HEK293 (cell line): ENCODE measurements at regions not wholly inside any gene's neighbourhood (a gene's known extent, or its start where the extent isn't known, plus 50 kb on each side); places are given as distances from the start of the nearest gene placed in this dataset.

Experiments used
- CTCF ChIA-PET: fragments of 350-600 bp; formaldehyde crosslinking; extraction: SDS; loops from one replicate; lab custom pipeline; 2021; ENCODE audit warnings: antibody characterized with exemption; lab: Yijun Ruan, JAX
- POLR2A ChIA-PET: fragments of 300-600 bp; formaldehyde crosslinking; extraction: SDS; loops from one replicate; lab custom pipeline; 2020; ENCODE audit warnings: antibody characterized with exemption, inconsistent platforms; lab: Yijun Ruan, JAX
- H3K27ac ChIP-seq: fragments of 200-500 bp; sonication (Bioruptor generic); 2 replicates; pipeline ENCODE4 v1.5.1; 2014; ENCODE audit warnings: low read depth, low read length, control low read depth, inconsistent platforms; ENCODE audit errors: extremely low read depth
- H3K36me3 ChIP-seq, 2 experiments: fragments of 200-500 bp in 1 of 2; sonication (Bioruptor generic) in 1 of 2; 1 replicate in 1 of 2; 2 replicates in 1 of 2; pipeline ENCODE4 v1.5.1; 2014 to 2017; ENCODE audit warnings: inconsistent platforms in 2 of 2, low read length in 2 of 2; ENCODE audit not compliant: control insufficient read depth in 2 of 2, insufficient read depth in 1 of 2
- H3K4me1 ChIP-seq: fragments of 200-500 bp; sonication (Bioruptor generic); 2 replicates; pipeline ENCODE4 v1.5.1; 2014; ENCODE audit warnings: mild to moderate bottlenecking, low read length, inconsistent platforms; ENCODE audit not compliant: control insufficient read depth, insufficient read depth
- H3K4me3 ChIP-seq: 2 replicates; pipeline ENCODE4 v1.5.1; 2011; ENCODE audit warnings: low read depth, mild to moderate bottlenecking, control low read depth, low read length, moderate library complexity
- H3K9me3 ChIP-seq: fragments of 200-500 bp; sonication (Bioruptor generic); 2 replicates; pipeline ENCODE4 v1.5.1; 2014; ENCODE audit warnings: low read depth, low read length, inconsistent platforms; ENCODE audit not compliant: control insufficient read depth, insufficient read depth
- BCL11A ChIP-seq: fragments of 450-650 bp; formaldehyde crosslinking; IDR thresholded peaks from 2 replicates; pipeline ENCODE4 v1.5.1; 2016; ENCODE audit warnings: low read depth, missing biosample characterization, missing genetic modification characterization
- OSR2 ChIP-seq: fragments of 450-650 bp; formaldehyde crosslinking; IDR thresholded peaks from 2 replicates; pipeline ENCODE4 v1.5.1; 2016; ENCODE audit warnings: missing biosample characterization, missing genetic modification characterization
- SALL2 ChIP-seq: fragments of 450-650 bp; formaldehyde crosslinking; IDR thresholded peaks from 2 replicates; pipeline ENCODE4 v1.5.0; 2017; ENCODE audit warnings: missing biosample characterization, mild to moderate bottlenecking, missing genetic modification characterization, borderline replicate concordance
- SP7 ChIP-seq: fragments of 450-650 bp; formaldehyde crosslinking; IDR thresholded peaks from 2 replicates; pipeline ENCODE4 v1.5.1; 2016; ENCODE audit warnings: missing biosample characterization, missing genetic modification characterization
- TRIM28 ChIP-seq: IDR thresholded peaks from 2 replicates; pipeline ENCODE4 v1.6.1; 2011; ENCODE audit warnings: low read length, control low read depth, borderline replicate concordance
- ZFHX2 ChIP-seq: fragments of 450-650 bp; formaldehyde crosslinking; conservative IDR thresholded peaks from 2 replicates; pipeline ENCODE4 v1.5.1; 2016; ENCODE audit warnings: missing biosample characterization, missing genetic modification characterization
- ZNF121 ChIP-seq: fragments of 450-650 bp; formaldehyde crosslinking; IDR thresholded peaks from 2 replicates; pipeline ENCODE4 v1.5.1; 2016; ENCODE audit warnings: missing biosample characterization, missing genetic modification characterization
- ZNF132 ChIP-seq: fragments of 450-650 bp; formaldehyde crosslinking; IDR thresholded peaks from 2 replicates; pipeline ENCODE4 v1.5.1; 2017; ENCODE audit warnings: missing biosample characterization, missing genetic modification characterization, borderline replicate concordance
- ZNF138 ChIP-seq: fragments of 450-650 bp; formaldehyde crosslinking; IDR thresholded peaks from 2 replicates; pipeline ENCODE4 v1.5.1; 2016; ENCODE audit warnings: missing biosample characterization, missing genetic modification characterization, borderline replicate concordance
- ZNF175 ChIP-seq: fragments of 450-650 bp; formaldehyde crosslinking; IDR thresholded peaks from 2 replicates; pipeline ENCODE4 v1.5.1; 2016; ENCODE audit warnings: missing biosample characterization, missing genetic modification characterization
- ZNF48 ChIP-seq: fragments of 450-650 bp; formaldehyde crosslinking; IDR thresholded peaks from 2 replicates; pipeline ENCODE4 v1.5.1; 2016; ENCODE audit warnings: missing biosample characterization, missing genetic modification characterization
- ZNF521 ChIP-seq: fragments of 450-650 bp; formaldehyde crosslinking; IDR thresholded peaks from 2 replicates; pipeline ENCODE4 v1.5.1; 2017; ENCODE audit warnings: missing biosample characterization, mild to moderate bottlenecking, missing genetic modification characterization
- ZNF544 ChIP-seq: fragments of 450-650 bp; formaldehyde crosslinking; IDR thresholded peaks from 2 replicates; pipeline ENCODE4 v1.5.0; 2017; ENCODE audit warnings: missing biosample characterization, missing genetic modification characterization
- ZNF585B ChIP-seq: fragments of 450-650 bp; formaldehyde crosslinking; IDR thresholded peaks from 2 replicates; pipeline ENCODE4 v1.5.1; 2016; ENCODE audit warnings: missing biosample characterization, missing genetic modification characterization
- ZNF624 ChIP-seq: fragments of 450-650 bp; formaldehyde crosslinking; IDR thresholded peaks from 2 replicates; pipeline ENCODE4 v1.5.1; 2017; ENCODE audit warnings: missing biosample characterization, missing genetic modification characterization
- ZNF654 ChIP-seq: fragments of 450-650 bp; formaldehyde crosslinking; IDR thresholded peaks from 2 replicates; pipeline ENCODE4 v1.5.1; 2016; ENCODE audit warnings: low read depth, missing biosample characterization, missing genetic modification characterization
- ZNF701 ChIP-seq: fragments of 450-650 bp; formaldehyde crosslinking; IDR thresholded peaks from 2 replicates; pipeline ENCODE4 v1.5.1; 2016; ENCODE audit warnings: missing biosample characterization, missing genetic modification characterization
- ZNF76 ChIP-seq: fragments of 450-650 bp; formaldehyde crosslinking; IDR thresholded peaks from 2 replicates; pipeline ENCODE4; 2016; ENCODE audit warnings: low read depth, missing biosample characterization, missing genetic modification characterization, borderline replicate concordance
- TF ChIP-seq, protein P1 (sequence below): fragments of 450-650 bp; IDR thresholded peaks from 2 replicates; pipeline ENCODE4 v1.5.1; 2018; ENCODE audit warnings: missing biosample characterization, mild to moderate bottlenecking, missing genetic modification characterization
- TF ChIP-seq, protein P2 (sequence below): fragments of 450-650 bp; formaldehyde crosslinking; IDR thresholded peaks from 2 replicates; pipeline ENCODE4 v1.5.1; 2016; ENCODE audit warnings: missing biosample characterization, missing genetic modification characterization
- TF ChIP-seq, protein P3 (sequence below): fragments of 450-650 bp; formaldehyde crosslinking; IDR thresholded peaks from 2 replicates; pipeline ENCODE4 v1.5.1; 2016; ENCODE audit warnings: missing biosample characterization, missing genetic modification characterization

DNA sequence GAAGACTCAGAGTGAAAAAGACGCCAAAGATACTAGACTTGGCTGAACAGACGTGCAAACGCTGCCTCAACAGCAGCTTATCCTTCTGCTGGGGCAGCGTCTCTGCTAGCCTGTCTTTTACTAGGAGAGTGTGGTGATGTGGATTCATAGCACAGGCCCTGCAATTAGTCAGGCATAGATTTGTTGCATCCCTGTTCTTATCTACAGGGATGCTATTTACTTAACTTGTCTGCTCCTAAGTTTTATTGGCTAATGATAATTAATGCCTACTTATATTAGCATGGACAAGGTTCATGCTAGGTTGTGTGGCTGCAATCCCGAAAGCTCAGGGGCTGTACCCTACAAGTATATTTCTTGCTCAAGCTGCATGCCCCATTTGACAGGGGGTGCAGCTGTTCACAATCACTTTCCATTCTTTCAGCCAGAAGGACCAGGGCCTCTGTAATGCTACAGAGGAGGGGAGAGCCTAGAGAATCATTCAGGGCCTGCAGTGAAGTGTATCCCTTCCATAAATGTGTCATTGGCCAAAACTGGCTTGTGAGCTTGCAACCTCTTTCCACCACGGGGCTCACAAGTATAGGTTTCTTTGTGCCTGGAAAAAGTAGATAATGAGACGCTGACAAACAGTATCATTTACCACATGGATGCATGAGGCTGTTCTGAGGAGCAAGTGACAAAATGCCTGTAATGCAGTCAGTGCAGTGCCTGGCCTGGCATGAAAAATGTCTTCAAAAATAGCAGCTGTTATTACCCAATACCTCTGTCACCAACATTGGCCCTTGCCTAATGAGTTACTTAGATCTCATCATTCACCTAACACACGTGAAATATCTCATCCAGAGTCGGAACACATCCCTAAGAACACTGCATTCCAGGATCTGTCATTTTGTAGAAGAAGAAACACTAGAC is 685.8 kb upstream of the API5 start (continued):
- no peak for TF ChIP-seq ZFHX2
- TF ChIP-seq ZNF132 (tag by site-specific recombination) = no peak
- TF ChIP-seq OSR2 (tag by site-specific recombination) = no peak
- no peak for TF ChIP-seq ZNF76 (tag by site-specific recombination)
- no peak for TF ChIP-seq ZNF121 (tag by site-specific recombination)
- no peak for TF ChIP-seq ZNF521
- TF ChIP-seq, protein P1, sequence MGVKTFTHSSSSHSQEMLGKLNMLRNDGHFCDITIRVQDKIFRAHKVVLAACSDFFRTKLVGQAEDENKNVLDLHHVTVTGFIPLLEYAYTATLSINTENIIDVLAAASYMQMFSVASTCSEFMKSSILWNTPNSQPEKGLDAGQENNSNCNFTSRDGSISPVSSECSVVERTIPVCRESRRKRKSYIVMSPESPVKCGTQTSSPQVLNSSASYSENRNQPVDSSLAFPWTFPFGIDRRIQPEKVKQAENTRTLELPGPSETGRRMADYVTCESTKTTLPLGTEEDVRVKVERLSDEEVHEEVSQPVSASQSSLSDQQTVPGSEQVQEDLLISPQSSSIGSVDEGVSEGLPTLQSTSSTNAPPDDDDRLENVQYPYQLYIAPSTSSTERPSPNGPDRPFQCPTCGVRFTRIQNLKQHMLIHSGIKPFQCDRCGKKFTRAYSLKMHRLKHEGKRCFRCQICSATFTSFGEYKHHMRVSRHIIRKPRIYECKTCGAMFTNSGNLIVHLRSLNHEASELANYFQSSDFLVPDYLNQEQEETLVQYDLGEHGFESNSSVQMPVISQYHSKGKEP (tag by site-specific recombination) = no peak
- TF ChIP-seq BCL11A = no peak
- no peak for TF ChIP-seq SP7 (tag by site-specific recombination)

- POLR2A ChIA-PET = no interaction called here
- Histone ChIP-seq H3K36me3 (no peaks in the 10 kb centered on the region), H3K27ac (no peak overlapping the region), H3K4me1 (no peaks in the 10 kb centered on the region), H3K9me3 (no peaks in the 10 kb centered on the region), H3K4me3 (no peak overlapping the region)
- TF ChIP-seq, protein P2, sequence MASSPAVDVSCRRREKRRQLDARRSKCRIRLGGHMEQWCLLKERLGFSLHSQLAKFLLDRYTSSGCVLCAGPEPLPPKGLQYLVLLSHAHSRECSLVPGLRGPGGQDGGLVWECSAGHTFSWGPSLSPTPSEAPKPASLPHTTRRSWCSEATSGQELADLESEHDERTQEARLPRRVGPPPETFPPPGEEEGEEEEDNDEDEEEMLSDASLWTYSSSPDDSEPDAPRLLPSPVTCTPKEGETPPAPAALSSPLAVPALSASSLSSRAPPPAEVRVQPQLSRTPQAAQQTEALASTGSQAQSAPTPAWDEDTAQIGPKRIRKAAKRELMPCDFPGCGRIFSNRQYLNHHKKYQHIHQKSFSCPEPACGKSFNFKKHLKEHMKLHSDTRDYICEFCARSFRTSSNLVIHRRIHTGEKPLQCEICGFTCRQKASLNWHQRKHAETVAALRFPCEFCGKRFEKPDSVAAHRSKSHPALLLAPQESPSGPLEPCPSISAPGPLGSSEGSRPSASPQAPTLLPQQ (tag by site-specific recombination) = no peak
- TF ChIP-seq ZNF654 (tag by site-specific recombination) (0 out of 2 replicates have a peak, but pooled peaks have one; percentile 9), ZNF175 (tag by site-specific recombination) (no peak)
- CTCF ChIA-PET = interaction anchor here (0.7 to 0.8 kb wide), 2 partner anchors 10 to 129 kb away, joined by 3 to 4 read pairs; no protein-coding TSS in a partner anchor
Measured at GRCh38 chr11:42631220-42631843, 680.5 kb upstream of the API5 start.

DNA sequence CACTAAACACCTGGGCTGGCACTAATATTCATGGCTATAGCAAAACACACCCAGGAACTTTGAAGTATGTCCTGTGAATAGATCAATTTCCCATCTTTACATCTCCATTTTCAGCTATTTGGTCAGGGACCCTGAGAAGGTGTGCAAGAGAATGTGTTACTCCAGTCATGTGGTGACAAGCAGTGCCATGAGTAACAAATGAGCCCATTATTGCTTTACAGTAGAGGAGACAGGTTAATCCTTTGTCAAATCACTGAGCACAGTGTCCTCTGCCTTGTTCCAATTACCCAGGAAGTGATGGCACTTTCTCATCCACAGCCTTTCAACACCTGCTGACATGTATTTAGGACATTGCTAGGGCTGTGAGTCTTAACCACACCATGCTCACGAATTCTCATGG is 664.8 kb upstream of the API5 start:
- no peaks in the 10 kb centered on the region for H3K9me3 ChIP-seq
- ChIA-PET CTCF (no interaction called here), POLR2A (no interaction called here)
- no peak overlapping the region for H3K4me3 ChIP-seq
- TF ChIP-seq ZNF624 = no peak
- TF ChIP-seq TRIM28 = no peak
- TF ChIP-seq ZNF585B (tag by site-specific recombination) = no peak
- TF ChIP-seq, protein P3, sequence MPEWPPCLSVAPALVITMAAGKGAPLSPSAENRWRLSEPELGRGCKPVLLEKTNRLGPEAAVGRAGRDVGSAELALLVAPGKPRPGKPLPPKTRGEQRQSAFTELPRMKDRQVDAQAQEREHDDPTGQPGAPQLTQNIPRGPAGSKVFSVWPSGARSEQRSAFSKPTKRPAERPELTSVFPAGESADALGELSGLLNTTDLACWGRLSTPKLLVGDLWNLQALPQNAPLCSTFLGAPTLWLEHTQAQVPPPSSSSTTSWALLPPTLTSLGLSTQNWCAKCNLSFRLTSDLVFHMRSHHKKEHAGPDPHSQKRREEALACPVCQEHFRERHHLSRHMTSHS (tag by site-specific recombination) = no peak
- no peak for TF ChIP-seq SALL2 (tag by site-specific recombination)
- TF ChIP-seq ZNF544 (tag by site-specific recombination) = no peak
- TF ChIP-seq ZNF48 (tag by site-specific recombination) = no peak
- TF ChIP-seq ZNF138 (tag by site-specific recombination) = no peak
- TF ChIP-seq ZNF701 (tag by site-specific recombination) = no peak
- TF ChIP-seq, all 188 proteins: peak for 0
- H3K4me1 ChIP-seq = no peaks in the 10 kb centered on the region
- no peaks in the 10 kb centered on the region for H3K36me3 ChIP-seq
- no peak overlapping the region for H3K27ac ChIP-seq
